Sigmoid colon (tissue), 3 donors: ENCODE measurements at regions not wholly inside any gene's neighbourhood (a gene's known extent, or its start where the extent isn't known, plus 50 kb on each side); places are given as distances from the start of the nearest gene placed in this dataset.

Source experiments
- CTCF ChIP-seq, 4 experiments: fragments of 450-650 bp in 3 of 4; fragments of 200-600 bp in 1 of 4; IDR thresholded peaks; one replicate each; pipeline ENCODE4 v1.5.1; 2016 to 2019; ENCODE audit warnings: antibody characterized with exemption in 4 of 4, mild to moderate bottlenecking in 3 of 4, moderate library complexity in 2 of 4
- POLR2A ChIP-seq, 2 donors: fragments of 450-650 bp; IDR thresholded peaks; one replicate each; pipeline ENCODE4 v1.6.1; 2016; ENCODE audit warnings: antibody characterized with exemption in 2 of 2, mild to moderate bottlenecking in 2 of 2, moderate library complexity in 2 of 2

GRCh38 chr14:65352964-65353530, 59.5 kb upstream of the FUT8 start:
- no peak for TF ChIP-seq POLR2A (IDR thresholded peaks at IDR 0.05)
- TF ChIP-seq CTCF (IDR thresholded peaks at IDR 0.05), result no peak
